ENCODE measurements at regions not wholly inside any gene's neighbourhood (a gene's known extent, or its start where the extent isn't known, plus 50 kb on each side); places are given as distances from the start of the nearest gene placed in this dataset.
"Not testable (repeated sequence)": the region's sequence is repeated elsewhere in the genome, so short reads cannot be mapped to it uniquely, and the experiment has no call there.

GRCh38 chr1:195733408-195733807, 874.8 kb downstream of the KCNT2 start:
- DNase-seq (ENCODE audit: low read depth) = no peak
- no peak for TF ChIP-seq CTCF (IDR thresholded peaks at IDR 0.05; ENCODE audit: insufficient read depth, low read length)

DNA sequence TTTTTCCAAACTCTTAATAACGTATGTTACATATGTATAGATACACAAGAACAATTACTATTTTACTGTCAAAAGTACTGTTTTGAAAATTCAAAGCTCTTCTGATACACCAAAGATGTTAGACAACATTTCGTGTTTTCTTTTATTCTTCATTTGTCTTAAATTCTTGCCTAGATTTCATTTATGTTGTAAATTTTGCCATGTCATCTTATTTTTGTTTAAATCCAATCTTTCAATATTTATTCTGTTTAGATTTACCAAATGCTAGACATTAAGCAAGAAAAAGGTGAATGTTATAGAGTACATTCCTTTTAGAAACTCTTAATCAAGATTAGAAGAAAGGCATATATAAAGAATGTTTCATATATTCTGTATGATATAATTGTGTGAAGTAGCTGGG, 876.9 kb downstream of the KCNT2 start:
- no peak for DNase-seq (ENCODE audit: low read depth)
- no peak for TF ChIP-seq CTCF (IDR thresholded peaks at IDR 0.05; ENCODE audit: insufficient read depth, low read length)
- H3K4me3 ChIP-seq (ENCODE audit: low read depth, low read length) = no peak overlapping the region

More at GRCh38 chr1:195733408-195733807, 874.8 kb downstream of the KCNT2 start:
- H3K4me3 ChIP-seq (ENCODE audit: low read depth, low read length) = no peak overlapping the region

- H3K4me3 ChIP-seq (ENCODE audit: low read depth, low read length) = no peak overlapping the region
- no peak for DNase-seq (ENCODE audit: low read depth)
- no peak for TF ChIP-seq CTCF (IDR thresholded peaks at IDR 0.05; ENCODE audit: insufficient read depth, low read length)
Measured at GRCh38 chr1:195723796-195724194, 884.4 kb downstream of the KCNT2 start.

DNA sequence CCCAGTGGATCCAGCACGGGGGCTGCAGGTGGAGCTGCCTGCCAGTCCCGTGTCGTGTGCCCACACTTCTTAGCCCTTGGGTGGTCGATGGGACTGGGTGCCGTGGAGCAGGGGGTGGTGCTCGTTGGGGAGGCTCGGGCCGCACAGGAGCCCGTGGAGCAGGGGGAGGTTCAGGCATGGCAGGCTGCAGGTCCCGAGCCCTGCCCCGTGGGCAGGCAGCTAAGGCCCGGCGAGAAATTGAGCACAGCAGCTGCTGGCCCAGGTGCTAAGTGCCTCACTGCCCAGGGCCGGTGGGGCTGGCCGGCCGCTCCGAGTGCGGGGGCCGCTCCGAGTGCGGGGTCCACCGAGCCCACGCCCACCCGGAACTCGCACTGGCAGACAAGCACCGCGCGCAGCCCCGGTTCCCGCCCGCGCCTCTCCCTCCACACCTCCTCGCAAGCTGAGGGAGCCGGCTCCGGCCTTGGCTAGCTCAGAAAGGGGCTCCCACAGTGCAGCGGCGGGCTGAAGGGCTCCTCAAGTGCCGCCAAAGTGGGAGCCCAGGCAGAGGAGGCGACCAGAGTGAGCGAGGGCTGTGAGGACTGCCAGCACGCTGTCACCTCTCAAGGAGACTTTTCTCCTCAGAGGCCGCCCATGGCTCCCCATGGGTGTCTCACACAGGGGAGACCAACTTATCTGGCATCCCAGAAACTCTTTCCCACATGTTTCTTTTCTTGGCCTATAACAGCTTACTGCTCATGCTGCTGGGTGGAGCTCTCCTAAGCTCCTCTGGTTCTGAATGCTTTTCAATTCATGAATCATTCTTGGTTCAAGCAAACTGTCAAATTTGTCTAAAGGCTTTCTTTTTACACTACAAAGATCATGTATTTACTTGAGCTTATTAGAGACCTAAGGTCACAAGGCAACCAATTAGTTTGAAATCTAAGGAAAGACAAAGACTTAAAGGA, 885.1 kb downstream of the KCNT2 start:
- H3K4me3 ChIP-seq (ENCODE audit: low read depth, low read length) = not testable (repeated sequence)

GRCh38 chr1:195722146-195722545, 886.1 kb downstream of the KCNT2 start:
- H3K4me3 ChIP-seq (ENCODE audit: low read depth, low read length); DNase-seq (ENCODE audit: low read depth): not testable (repeated sequence)

More for the DNA sequence above, 885.1 kb downstream of the KCNT2 start:
- not testable (repeated sequence) for DNase-seq (ENCODE audit: low read depth)

- H3K4me3 ChIP-seq (ENCODE audit: low read depth, low read length) = no peak overlapping the region
- TF ChIP-seq CTCF (IDR thresholded peaks at IDR 0.05; ENCODE audit: insufficient read depth, low read length) = no peak
- no peak for DNase-seq (ENCODE audit: low read depth)
Measured at GRCh38 chr1:195721210-195721971, 886.8 kb downstream of the KCNT2 start.

DNA sequence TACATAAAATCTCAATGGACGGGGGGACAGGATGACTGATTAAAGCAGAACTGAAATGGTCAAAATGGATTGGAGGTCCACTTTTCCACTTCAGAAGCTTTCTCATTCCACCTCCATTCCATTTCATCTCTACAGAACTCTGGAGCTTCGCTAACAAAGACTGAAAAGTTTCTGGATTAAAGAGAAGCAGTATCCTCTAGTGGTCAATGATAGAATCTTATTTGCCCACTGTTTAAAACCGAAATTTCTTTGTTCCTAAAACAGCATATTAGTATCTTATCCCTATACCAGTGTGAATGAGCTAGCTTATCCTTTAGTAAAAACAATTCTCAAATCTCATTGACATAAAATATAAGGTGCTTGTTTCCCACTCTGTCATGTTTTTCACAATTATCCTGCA, 890.6 kb downstream of the KCNT2 start:
- DNase-seq (ENCODE audit: low read depth) = peak; percentile 24
- TF ChIP-seq CTCF (IDR thresholded peaks at IDR 0.05; ENCODE audit: insufficient read depth, low read length) = peak; percentile 57
- H3K4me3 ChIP-seq (ENCODE audit: low read depth, low read length) = no peak overlapping the region
